ENCODE measurements at regions not wholly inside any gene's neighbourhood (a gene's known extent, or its start where the extent isn't known, plus 50 kb on each side); places are given as distances from the start of the nearest gene placed in this dataset.

DNA sequence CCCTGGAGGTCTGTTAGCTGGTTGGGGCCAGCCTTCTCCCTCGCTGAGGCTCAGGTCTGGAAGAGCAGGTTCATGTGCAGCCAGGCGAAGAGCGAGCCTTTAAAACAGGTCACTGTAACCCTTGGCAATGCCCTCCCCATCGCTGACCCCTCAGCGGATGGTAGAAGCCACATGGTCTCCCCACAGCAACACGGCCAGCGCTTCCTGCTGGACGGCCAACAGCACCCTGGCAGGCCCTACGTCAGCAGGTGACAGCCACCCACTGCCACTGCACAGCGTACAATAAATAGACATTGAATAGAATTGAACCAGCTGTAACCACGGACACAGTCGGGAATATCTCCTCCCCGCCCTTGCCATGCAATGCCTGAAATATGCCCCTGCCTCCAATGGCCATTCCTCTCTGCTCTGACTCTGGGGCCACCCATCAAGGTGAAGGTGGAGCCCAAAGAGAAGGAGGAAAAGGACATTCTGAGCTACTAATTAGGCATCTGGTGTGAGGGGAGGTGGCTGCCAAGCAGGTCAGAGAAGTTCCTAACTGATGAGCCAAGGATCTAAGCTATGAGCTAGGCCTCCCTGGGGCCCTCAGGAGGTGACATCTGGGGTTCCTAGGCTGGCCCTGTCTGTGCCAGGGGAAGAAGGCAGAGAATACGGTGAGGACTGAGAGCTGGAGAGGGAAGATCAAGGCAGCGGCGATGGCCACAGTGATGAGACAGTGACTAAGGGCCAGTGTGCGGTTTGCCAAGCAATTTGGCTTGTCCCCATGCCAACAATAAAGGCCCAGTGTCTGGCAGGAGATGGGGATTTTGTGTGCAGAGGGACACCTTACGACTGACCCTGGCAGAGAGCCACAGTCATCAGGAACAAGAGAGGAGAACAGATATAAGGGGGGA is 202.3 kb downstream of the BCOR start:
- DNase-seq (peak; percentile 88), ATAC-seq (peak; percentile 65)
- POLR2A ChIA-PET (ENCODE audit: unreplicated experiment) = interaction anchor here (0.6 kb wide), 1 partner anchor 118 kb away, joined by 3 read pairs; no protein-coding TSS in a partner anchor
- Histone ChIP-seq H3K4me3 (ENCODE audit: low read length) (peak overlapping the region; percentile 40; the same call in 1 of the 2 replicates), H4K20me1 (ENCODE audit: low read length) (no peaks in the 10 kb centered on the region), H3K27me3 (ENCODE audit: low read length) (no peaks in the 10 kb centered on the region), H3F3A (ENCODE audit: low read length, unreplicated experiment) (no peaks in the 10 kb centered on the region), H2AFZ (ENCODE audit: low read length) (peak overlapping the region; percentile 67), H3K9me2 (replicated peaks; ENCODE audit: low read length) (no peaks in the 10 kb centered on the region), H3K36me3 (ENCODE audit: low read depth, low read length) (no peaks in the 10 kb centered on the region), H3K4me2 (ENCODE audit: low read length) (peak overlapping the region; percentile 40), H3K27ac (ENCODE audit: low read length) (peak overlapping the region; percentile 66), H3K4me1 (ENCODE audit: insufficient read depth, low read length) (peaks cover 52% of the 10 kb centered on the region), H3K9me3 (ENCODE audit: low read length) (no peaks in the 10 kb centered on the region), H3K79me2 (ENCODE audit: low read length) (no peaks in the 10 kb centered on the region), H3K9ac (ENCODE audit: low read length) (peak overlapping the region; percentile 36)
- no TSS peak for BruUV-seq (replicated peaks)
- no peak for TF ChIP-seq EZH2 (IDR thresholded peaks at IDR 0.05; ENCODE audit: low read length, unreplicated experiment)
- no peak for TF ChIP-seq CTCF (conservative IDR thresholded peaks at IDR 0.05; ENCODE audit: low read depth, low read length)
- TF ChIP-seq EZH2phosphoT487 (IDR thresholded peaks at IDR 0.05; ENCODE audit: borderline replicate concordance, low read length) = no peak
- CTCF ChIA-PET = no interaction called here
- intact Hi-C loops (cut with micrococcal nuclease) = loop anchor here (5.0 to 10.0 kb wide), 4 partner anchors 83 to 279 kb away; partner anchors contain the start of gene BCOR

GRCh38 chrX:39896951-39897740 is 200.6 kb downstream of the BCOR start:
- Histone ChIP-seq H3K9ac (ENCODE audit: low read length) (peak overlapping the region; percentile 53), H2AFZ (ENCODE audit: low read length) (no peak overlapping the region)
- ATAC-seq = peak; percentile 31

More at GRCh38 chrX:39896951-39897740, 200.6 kb downstream of the BCOR start:
- Histone ChIP-seq H3K27ac (ENCODE audit: low read length) (peak overlapping the region; percentile 90), H3K27me3 (ENCODE audit: low read length) (no peaks in the 10 kb centered on the region), H3K79me2 (ENCODE audit: low read length) (no peaks in the 10 kb centered on the region), H3K4me2 (ENCODE audit: low read length) (peak overlapping the region; percentile 86), H3K9me2 (replicated peaks; ENCODE audit: low read length) (no peaks in the 10 kb centered on the region), H4K20me1 (ENCODE audit: low read length) (no peaks in the 10 kb centered on the region), H3K4me3 (ENCODE audit: low read length) (no peak overlapping the region; the same call in 1 of the 2 replicates), H3K36me3 (ENCODE audit: low read depth, low read length) (no peaks in the 10 kb centered on the region), H3F3A (ENCODE audit: low read length, unreplicated experiment) (no peaks in the 10 kb centered on the region), H3K4me1 (ENCODE audit: insufficient read depth, low read length) (peaks cover 52% of the 10 kb centered on the region), H3K9me3 (ENCODE audit: low read length) (no peaks in the 10 kb centered on the region)
- intact Hi-C loops (cut with micrococcal nuclease) = loop anchor here (5.0 to 10.0 kb wide), 4 partner anchors 85 to 278 kb away; partner anchors contain the start of gene BCOR
- ChIA-PET POLR2A (ENCODE audit: unreplicated experiment) (no interaction called here), CTCF (interaction anchor here (1.6 kb wide), 1 partner anchor 166 kb away, joined by 6 read pairs; no protein-coding TSS in a partner anchor)
- DNase-seq = peak; percentile 72
- no peak for TF ChIP-seq CTCF (conservative IDR thresholded peaks at IDR 0.05; ENCODE audit: low read depth, low read length)
- TF ChIP-seq EZH2 (IDR thresholded peaks at IDR 0.05; ENCODE audit: low read length, unreplicated experiment) = no peak
- TF ChIP-seq EZH2phosphoT487 (IDR thresholded peaks at IDR 0.05; ENCODE audit: borderline replicate concordance, low read length) = no peak
- BruUV-seq (replicated peaks) = no TSS peak
